Gastroesophageal sphincter (tissue), 4 donors: ENCODE measurements at regions not wholly inside any gene's neighbourhood (a gene's known extent, or its start where the extent isn't known, plus 50 kb on each side); places are given as distances from the start of the nearest gene placed in this dataset.

Experiments used
- ATAC-seq: fragments of 150-250 bp; one replicate; pipeline ENCODE4 v1.9.1; 2016; ENCODE audit warnings: mild to moderate bottlenecking, moderate library complexity
- H3K27ac ChIP-seq, 4 donors: fragments of 200-600 bp; sonication (generic) in 3 of 4; 1 replicate in 3 of 4; 2 replicates in 1 of 4; pipeline ENCODE4 v1.5.1; 2016 to 2019
- H3K27me3 ChIP-seq: fragments of 200-600 bp; sonication (generic); one replicate; pipeline ENCODE4 v1.5.1; 2019
- H3K36me3 ChIP-seq, 2 donors: fragments of 200-600 bp; sonication (generic); one replicate each; pipeline ENCODE4 v1.5.1; 2019; ENCODE audit warnings: control low read depth in 1 of 2
- H3K4me1 ChIP-seq, 3 donors: fragments of 200-600 bp; sonication (generic); 1 replicate in 2 of 3; 2 replicates in 1 of 3; pipeline ENCODE4 v1.5.1; 2016 to 2019; ENCODE audit warnings: control low read depth in 2 of 3
- H3K4me3 ChIP-seq, 2 donors: fragments of 200-600 bp; sonication (generic); one replicate each; pipeline ENCODE4 v1.5.1; 2019; ENCODE audit warnings: mild to moderate bottlenecking in 1 of 2, moderate library complexity in 1 of 2
- H3K9me3 ChIP-seq, 3 donors: fragments of 200-600 bp; sonication (generic); one replicate each; pipeline ENCODE4 v1.5.1; 2017 to 2019; ENCODE audit warnings: control low read depth in 2 of 3
- EP300 ChIP-seq: sonication (generic); formaldehyde crosslinking; IDR thresholded peaks from one replicate; pipeline ENCODE4 v1.6.1; 2017; ENCODE audit warnings: antibody characterized with exemption, mild to moderate bottlenecking
- POLR2A ChIP-seq, 2 donors: fragments of 450-650 bp; IDR thresholded peaks; one replicate each; pipeline ENCODE4 v1.6.1; 2017; ENCODE audit warnings: antibody characterized with exemption in 2 of 2, mild to moderate bottlenecking in 2 of 2, moderate library complexity in 1 of 2
- POLR2AphosphoS5 ChIP-seq: sonication (generic); formaldehyde crosslinking; IDR thresholded peaks from one replicate; pipeline ENCODE4 v1.6.1; 2017; ENCODE audit warnings: antibody characterized with exemption
- WGBS, 2 donors: methylation state at CpG; one replicate each; pipeline ENCODE4 v1.1.5; 2018; ENCODE audit warnings: low coverage in 1 of 2; 5-methylcytosine and 5-hydroxymethylcytosine counted together
- TF ChIP-seq, protein P1 (sequence below), 4 experiments: fragments of 200-600 bp in 2 of 4; fragments of 450-650 bp in 2 of 4; sonication (generic) in 1 of 4; IDR thresholded peaks; one replicate each; pipeline ENCODE4 v1.5.1; 2017 to 2019; ENCODE audit warnings: antibody characterized with exemption in 4 of 4, mild to moderate bottlenecking in 2 of 4, moderate library complexity in 2 of 4

DNA sequence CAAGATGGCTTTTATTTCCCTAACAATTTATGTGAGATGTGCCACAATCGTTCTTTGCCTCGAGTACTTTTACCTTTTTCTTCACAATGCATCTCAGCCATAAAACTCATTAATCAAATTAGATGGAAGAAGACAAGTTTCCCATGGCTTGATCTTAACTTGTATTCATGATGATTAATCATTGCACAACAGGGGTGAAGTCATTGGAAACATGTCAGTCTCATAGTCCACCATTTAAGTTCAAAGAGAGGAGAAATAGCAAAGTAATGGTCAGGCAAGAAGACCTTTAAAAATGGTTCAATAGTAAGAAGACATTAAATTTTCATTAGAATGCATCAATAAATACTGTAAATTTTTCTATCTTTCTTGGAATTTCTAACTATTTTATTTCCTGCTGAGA is 136.3 kb downstream of the FOXG1 start:
- Histone ChIP-seq H3K27ac (no peak overlapping the region), H3K4me1 (no peaks in the 10 kb centered on the region), H3K4me3 (no peak overlapping the region), H3K9me3 (no peaks in the 10 kb centered on the region), H3K27me3 (no peaks in the 10 kb centered on the region), H3K36me3 (no peaks in the 10 kb centered on the region)
- TF ChIP-seq POLR2A (IDR thresholded peaks at IDR 0.05), result no peak
- no peak for ATAC-seq
- WGBS, 2 donors, result 82 to 95% methylated on average over 2 of the region's 2 CpGs

DNA sequence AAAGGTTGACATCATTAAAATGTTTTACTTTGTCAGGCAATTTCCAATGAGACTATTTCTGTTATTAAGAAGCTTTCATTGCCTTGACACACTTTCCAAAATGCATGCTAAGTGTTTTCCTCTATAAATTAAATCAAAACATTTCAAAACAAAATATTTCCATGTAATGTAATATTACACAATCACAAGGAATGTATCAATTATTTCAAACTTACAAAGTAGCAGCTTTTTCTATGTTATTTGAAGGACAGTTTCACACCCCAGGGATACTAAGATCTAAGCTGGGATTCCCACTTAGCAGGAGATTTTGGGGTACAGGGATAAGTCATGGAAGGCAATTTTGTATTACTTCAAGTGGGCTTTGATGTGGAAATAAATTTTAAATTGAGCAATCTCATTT is 144.9 kb downstream of the FOXG1 start:
- no peak for ATAC-seq
- TF ChIP-seq, protein P1, sequence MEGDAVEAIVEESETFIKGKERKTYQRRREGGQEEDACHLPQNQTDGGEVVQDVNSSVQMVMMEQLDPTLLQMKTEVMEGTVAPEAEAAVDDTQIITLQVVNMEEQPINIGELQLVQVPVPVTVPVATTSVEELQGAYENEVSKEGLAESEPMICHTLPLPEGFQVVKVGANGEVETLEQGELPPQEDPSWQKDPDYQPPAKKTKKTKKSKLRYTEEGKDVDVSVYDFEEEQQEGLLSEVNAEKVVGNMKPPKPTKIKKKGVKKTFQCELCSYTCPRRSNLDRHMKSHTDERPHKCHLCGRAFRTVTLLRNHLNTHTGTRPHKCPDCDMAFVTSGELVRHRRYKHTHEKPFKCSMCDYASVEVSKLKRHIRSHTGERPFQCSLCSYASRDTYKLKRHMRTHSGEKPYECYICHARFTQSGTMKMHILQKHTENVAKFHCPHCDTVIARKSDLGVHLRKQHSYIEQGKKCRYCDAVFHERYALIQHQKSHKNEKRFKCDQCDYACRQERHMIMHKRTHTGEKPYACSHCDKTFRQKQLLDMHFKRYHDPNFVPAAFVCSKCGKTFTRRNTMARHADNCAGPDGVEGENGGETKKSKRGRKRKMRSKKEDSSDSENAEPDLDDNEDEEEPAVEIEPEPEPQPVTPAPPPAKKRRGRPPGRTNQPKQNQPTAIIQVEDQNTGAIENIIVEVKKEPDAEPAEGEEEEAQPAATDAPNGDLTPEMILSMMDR (IDR thresholded peaks at IDR 0.05), result no peak
- TF ChIP-seq POLR2AphosphoS5, result no peak
- no peak for TF ChIP-seq EP300
- TF ChIP-seq POLR2A (IDR thresholded peaks at IDR 0.05), result no peak
- Histone ChIP-seq H3K4me3 (no peak overlapping the region), H3K27ac (no peak overlapping the region), H3K9me3 (no peaks in the 10 kb centered on the region), H3K36me3 (no peaks in the 10 kb centered on the region), H3K27me3 (no peaks in the 10 kb centered on the region), H3K4me1 (no peaks in the 10 kb centered on the region)

DNA sequence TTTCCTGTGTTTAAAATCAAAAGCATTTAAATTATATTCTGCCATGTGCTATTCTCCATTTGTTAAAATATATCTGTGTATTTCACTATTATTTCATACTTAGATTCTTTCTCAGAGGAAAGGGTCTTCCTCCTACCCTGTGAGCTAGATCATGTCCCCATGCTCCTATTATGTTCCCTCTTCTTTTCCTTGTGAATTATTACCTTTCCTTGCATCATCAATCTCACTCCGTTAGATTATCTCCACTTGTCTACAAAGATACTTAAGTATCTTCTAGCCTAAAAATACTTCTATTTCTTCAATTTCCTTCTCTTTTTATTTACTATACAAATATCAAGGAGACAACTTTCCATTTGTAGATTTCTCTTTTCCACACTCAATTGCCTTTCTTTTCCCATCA is 146.5 kb downstream of the FOXG1 start:
- WGBS, 2 donors, result 76 to 90% methylated on average over 1 of the region's 1 CpG
- Histone ChIP-seq H3K4me3 (no peak overlapping the region), H3K27ac (no peak overlapping the region), H3K36me3 (no peaks in the 10 kb centered on the region), H3K4me1 (no peaks in the 10 kb centered on the region), H3K27me3 (no peaks in the 10 kb centered on the region), H3K9me3 (no peaks in the 10 kb centered on the region)
- TF ChIP-seq POLR2A (IDR thresholded peaks at IDR 0.05) (no peak), POLR2AphosphoS5 (no peak), EP300 (no peak)
- TF ChIP-seq, protein P1 (IDR thresholded peaks at IDR 0.05), result no peak
- no peak for ATAC-seq

DNA sequence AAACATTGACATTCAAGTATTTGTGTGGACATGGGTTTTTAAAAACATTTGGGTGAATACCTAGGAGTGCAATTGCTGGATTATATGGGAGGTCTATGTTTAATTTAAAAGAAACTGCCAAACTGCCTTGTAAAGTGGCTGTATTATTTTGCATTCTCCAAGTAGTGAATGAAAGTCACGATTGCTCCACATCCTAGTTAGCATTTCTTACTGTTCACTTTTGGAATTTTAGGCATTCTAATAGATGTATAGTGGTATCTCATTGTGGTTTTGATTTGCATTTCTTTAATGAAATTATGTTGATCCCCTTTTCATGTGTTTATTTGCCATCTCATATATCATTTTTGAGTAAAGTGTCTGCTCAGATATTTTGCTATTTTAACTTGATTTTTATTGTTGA is 159.5 kb downstream of the FOXG1 start:
- H3K4me3 ChIP-seq, result no peak overlapping the region
- no peak for TF ChIP-seq EP300
- TF ChIP-seq POLR2A (IDR thresholded peaks at IDR 0.05), result no peak
- no peak for TF ChIP-seq POLR2AphosphoS5
- TF ChIP-seq, protein P1 (IDR thresholded peaks at IDR 0.05), result no peak
- H3K27ac ChIP-seq, result no peak overlapping the region
- H3K4me1 ChIP-seq, result no peaks in the 10 kb centered on the region
- no peak for ATAC-seq
- no peaks in the 10 kb centered on the region for H3K36me3 ChIP-seq
- H3K27me3 ChIP-seq, result no peaks in the 10 kb centered on the region
- WGBS, 2 donors, result 26 to 46% methylated on average over 1 of the region's 1 CpG
- no peaks in the 10 kb centered on the region for H3K9me3 ChIP-seq

DNA sequence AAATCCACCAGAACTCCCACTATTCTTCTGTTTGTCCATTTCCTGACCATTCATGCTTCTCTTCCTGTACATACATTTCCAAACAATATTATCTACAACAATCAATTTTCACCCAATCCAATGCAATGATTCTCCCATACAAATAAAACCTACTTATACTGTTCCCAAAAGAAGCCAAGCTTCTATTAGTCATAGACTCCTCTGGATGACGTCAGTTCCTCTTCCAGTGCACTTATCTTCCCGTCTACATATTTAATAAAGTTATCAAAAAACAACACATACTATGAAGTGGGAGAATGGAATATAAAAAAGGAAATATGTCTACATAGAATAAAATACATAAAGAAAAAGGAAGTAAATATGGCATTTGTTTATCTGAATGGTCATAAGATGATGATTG is 165.4 kb downstream of the FOXG1 start:
- H3K36me3 ChIP-seq, result no peaks in the 10 kb centered on the region
- no peak for TF ChIP-seq POLR2A (IDR thresholded peaks at IDR 0.05)
- TF ChIP-seq, protein P1 (IDR thresholded peaks at IDR 0.05), result no peak
- TF ChIP-seq POLR2AphosphoS5, result no peak
- TF ChIP-seq EP300, result no peak
- ATAC-seq, result no peak
- 50 to 78% methylated on average over 2 of the region's 2 CpGs for WGBS, 2 donors
- H3K27me3 ChIP-seq, result no peaks in the 10 kb centered on the region
- peaks cover 0 to 17% (median 0%) of the 10 kb centered on the region in 3 donors for H3K9me3 ChIP-seq
- H3K4me1 ChIP-seq, result no peaks in the 10 kb centered on the region
- no peak overlapping the region for H3K27ac ChIP-seq
- no peak overlapping the region for H3K4me3 ChIP-seq

DNA sequence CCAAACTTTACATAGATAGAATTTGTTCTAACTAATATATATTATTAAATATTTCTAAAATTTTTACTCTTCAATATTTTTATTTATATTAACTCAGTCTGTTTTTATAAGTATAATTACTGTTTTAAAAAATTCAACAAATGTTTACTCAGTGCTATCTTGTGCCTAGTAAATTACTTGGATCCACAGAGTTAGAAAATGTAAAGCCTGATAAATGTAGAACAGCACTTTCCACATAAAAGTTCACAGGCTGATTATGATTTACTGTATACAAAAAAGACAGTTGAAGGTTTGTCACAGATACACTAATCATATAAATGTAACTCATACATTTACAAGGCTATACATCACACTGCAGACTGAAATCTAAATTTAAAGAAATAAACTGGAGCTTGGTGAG is 170.0 kb downstream of the FOXG1 start:
- no peaks in the 10 kb centered on the region for H3K36me3 ChIP-seq
- H3K9me3 ChIP-seq, result peaks cover 0 to 17% (median 0%) of the 10 kb centered on the region in 3 donors
- no peaks in the 10 kb centered on the region for H3K4me1 ChIP-seq
- TF ChIP-seq POLR2A (IDR thresholded peaks at IDR 0.05), result no peak
- TF ChIP-seq EP300, result no peak
- TF ChIP-seq, protein P1 (IDR thresholded peaks at IDR 0.05), result no peak
- no peak for TF ChIP-seq POLR2AphosphoS5
- no peak for ATAC-seq
- H3K27ac ChIP-seq, result no peak overlapping the region
- no peak overlapping the region for H3K4me3 ChIP-seq
- H3K27me3 ChIP-seq, result no peaks in the 10 kb centered on the region
